IMR-90 (cell line): ENCODE measurements at regions not wholly inside any gene's neighbourhood (a gene's known extent, or its start where the extent isn't known, plus 50 kb on each side); places are given as distances from the start of the nearest gene placed in this dataset.

Source experiments
- ATAC-seq: fragments of 200-7000 bp; cut with Tn5 transposase; 2 replicates; pipeline ENCODE4 v1.9.1; 2020; ENCODE audit warnings: low read depth, mild to moderate bottlenecking, moderate library complexity
- BruUV-seq: library from RNA; stranded (reverse); fragments of 400-500 nt; replicated peaks from 2 replicates; lab custom pipeline; 2021; lab: Mats Ljungman, UMichigan
- CTCF ChIA-PET: fragments of 300-600 bp; formaldehyde crosslinking; extraction: SDS; loops from one replicate; lab custom pipeline; 2021; ENCODE audit warnings: antibody characterized with exemption; lab: Yijun Ruan, JAX
- POLR2A ChIA-PET: fragments of 300-600 bp; sonication (Branson Sonifier 250); formaldehyde crosslinking; loops from one replicate; lab custom pipeline; 2022; ENCODE audit warnings: antibody characterized with exemption; ENCODE audit not compliant: unreplicated experiment; lab: Charles Lee
- DNase-seq: peaks from one replicate; pipeline ENCODE4 v3.0.0; 2013
- H2AFZ ChIP-seq: replicated peaks from 2 replicates; pipeline ENCODE3; 2013; ENCODE audit warnings: low read length, mild to moderate bottlenecking; ENCODE audit not compliant: poor library complexity
- H2AK5ac ChIP-seq: 2 replicates; pipeline ENCODE4 v1.6.1; 2013; ENCODE audit warnings: low read depth, low read length, inconsistent platforms
- H2AK9ac ChIP-seq: replicated peaks from 2 replicates; pipeline ENCODE3; 2013; ENCODE audit warnings: mild to moderate bottlenecking, low read depth, low read length, moderate library complexity; ENCODE audit not compliant: poor library complexity
- H2BK120ac ChIP-seq: 2 replicates; pipeline ENCODE4 v1.6.1; 2013; ENCODE audit warnings: low read depth, low read length, inconsistent platforms
- H2BK15ac ChIP-seq: 3 replicates; pipeline ENCODE4 v1.6.1; 2013; ENCODE audit warnings: low read depth, low read length, inconsistent platforms
- H2BK20ac ChIP-seq: 2 replicates; pipeline ENCODE4 v1.6.1; 2013; ENCODE audit warnings: low read depth, mild to moderate bottlenecking, inconsistent platforms, low read length, moderate library complexity
- H2BK5ac ChIP-seq: 2 replicates; pipeline ENCODE4 v1.6.1; 2013; ENCODE audit warnings: mild to moderate bottlenecking, low read depth, low read length, inconsistent platforms; ENCODE audit not compliant: poor library complexity, severe bottlenecking
- H3K14ac ChIP-seq: replicated peaks from 2 replicates; pipeline ENCODE4 v1.6.1; 2013; ENCODE audit warnings: low read depth, low read length, inconsistent platforms
- H3K18ac ChIP-seq: 2 replicates; pipeline ENCODE4 v1.6.1; 2013; ENCODE audit warnings: low read depth, low read length, control low read depth
- H3K23ac ChIP-seq: 2 replicates; pipeline ENCODE4 v1.6.1; 2013; ENCODE audit warnings: low read depth, low read length, inconsistent platforms
- H3K27ac ChIP-seq: 2 replicates; pipeline ENCODE4 v1.5.1; 2013; ENCODE audit warnings: mild to moderate bottlenecking, control low read depth, low read length; ENCODE audit not compliant: insufficient read depth
- H3K27me3 ChIP-seq: 2 replicates; pipeline ENCODE4 v1.6.1; 2013; ENCODE audit warnings: low read length; ENCODE audit not compliant: control insufficient read depth, insufficient read depth
- H3K36me3 ChIP-seq: 2 replicates; pipeline ENCODE4 v1.6.1; 2013; ENCODE audit warnings: low read length, mixed read lengths; ENCODE audit not compliant: control insufficient read depth, insufficient read depth
- H3K4ac ChIP-seq: 2 replicates; pipeline ENCODE4 v1.6.1; 2013; ENCODE audit warnings: low read depth, low read length, inconsistent platforms
- H3K4me1 ChIP-seq: 2 replicates; pipeline ENCODE4 v1.6.1; 2013; ENCODE audit warnings: low read length, mixed read lengths; ENCODE audit not compliant: control insufficient read depth, insufficient read depth
- H3K4me2 ChIP-seq: 2 replicates; pipeline ENCODE4 v1.6.1; 2013; ENCODE audit warnings: low read depth, mild to moderate bottlenecking, control low read depth, low read length, moderate library complexity
- H3K4me3 ChIP-seq: 2 replicates; pipeline ENCODE4 v1.5.1; 2013; ENCODE audit warnings: low read depth, mild to moderate bottlenecking, control low read depth, low read length, moderate library complexity; ENCODE audit not compliant: insufficient read depth
- H3K56ac ChIP-seq: 2 replicates; pipeline ENCODE4 v1.6.1; 2013; ENCODE audit warnings: low read length, inconsistent platforms; ENCODE audit not compliant: insufficient read depth; ENCODE audit errors: extremely low read depth
- H3K79me1 ChIP-seq, 2 experiments: 2 replicates each; pipeline ENCODE4 v1.6.1; 2013; ENCODE audit warnings: low read length in 2 of 2, inconsistent platforms in 1 of 2, low read depth in 1 of 2
- H3K9ac ChIP-seq: 2 replicates; pipeline ENCODE4 v1.6.1; 2013; ENCODE audit warnings: low read depth, low read length, control low read depth
- H3K9me1 ChIP-seq: 2 replicates; pipeline ENCODE4 v1.6.1; 2013; ENCODE audit warnings: low read length, inconsistent platforms; ENCODE audit not compliant: insufficient read depth
- H3K9me3 ChIP-seq: 2 replicates; pipeline ENCODE4 v1.6.1; 2013; ENCODE audit warnings: low read length; ENCODE audit not compliant: control insufficient read depth, insufficient read depth
- H4K20me1 ChIP-seq: 2 replicates; pipeline ENCODE4 v1.6.1; 2013; ENCODE audit warnings: low read length, inconsistent platforms; ENCODE audit not compliant: insufficient read depth
- H4K5ac ChIP-seq: 2 replicates; pipeline ENCODE4 v1.6.1; 2013; ENCODE audit warnings: mild to moderate bottlenecking, low read depth, low read length, control low read depth
- H4K8ac ChIP-seq, 2 experiments: 2 replicates each; pipeline ENCODE4 v1.6.1; 2013; ENCODE audit warnings: low read depth in 2 of 2, low read length in 2 of 2, control low read depth in 1 of 2, inconsistent platforms in 1 of 2
- H4K91ac ChIP-seq: 2 replicates; pipeline ENCODE4 v1.6.1; 2013; ENCODE audit warnings: low read depth, low read length, inconsistent platforms; ENCODE audit not compliant: insufficient read depth
- MXI1 ChIP-seq: IDR thresholded peaks from 2 replicates; pipeline ENCODE4 v1.6.1; 2012; ENCODE audit warnings: low read depth, mild to moderate bottlenecking, low read length, moderate library complexity, borderline replicate concordance
- RCOR1 ChIP-seq: IDR thresholded peaks from 2 replicates; pipeline ENCODE4 v1.6.1; 2012; ENCODE audit warnings: mild to moderate bottlenecking, low read length, improper control_type of control experiment; ENCODE audit not compliant: insufficient replicate concordance
- WGBS, 2 experiments: methylation state at CpG; one replicate each; pipeline versions ENCODE4 v1.1.5 to v1.1.7; 2013; ENCODE audit warnings: missing lambda C conversion rate in 2 of 2; ENCODE audit not compliant: insufficient read length in 1 of 2; ENCODE audit errors: extremely low coverage in 2 of 2; 5-methylcytosine and 5-hydroxymethylcytosine counted together
- dilution Hi-C: fragments of 300-500 bp; cut with HindIII; formaldehyde crosslinking; loops from one replicate; pipeline ENCODE4 v1.14.3; 2018; ENCODE audit warnings: low sequenced_read_pairs; ENCODE audit not compliant: unreplicated experiment
- in situ Hi-C: fragments of 300-500 bp; cut with MboI; formaldehyde crosslinking; loops from 3 replicates; pipeline ENCODE4 v1.14.3; 2019; ENCODE audit warnings: low sequenced_read_pairs, inconsistent platforms, mixed read lengths
- intact Hi-C: fragments of 100-400 bp; cut with micrococcal nuclease; formaldehyde crosslinking; loops from 2 replicates; pipeline ENCODE4 v1.10.0; 2022
- TF ChIP-seq, protein P1 (sequence below): conservative IDR thresholded peaks from 2 replicates; pipeline ENCODE4 v1.5.1; 2012; ENCODE audit warnings: mild to moderate bottlenecking, low read depth, low read length, improper control_type of control experiment

DNA sequence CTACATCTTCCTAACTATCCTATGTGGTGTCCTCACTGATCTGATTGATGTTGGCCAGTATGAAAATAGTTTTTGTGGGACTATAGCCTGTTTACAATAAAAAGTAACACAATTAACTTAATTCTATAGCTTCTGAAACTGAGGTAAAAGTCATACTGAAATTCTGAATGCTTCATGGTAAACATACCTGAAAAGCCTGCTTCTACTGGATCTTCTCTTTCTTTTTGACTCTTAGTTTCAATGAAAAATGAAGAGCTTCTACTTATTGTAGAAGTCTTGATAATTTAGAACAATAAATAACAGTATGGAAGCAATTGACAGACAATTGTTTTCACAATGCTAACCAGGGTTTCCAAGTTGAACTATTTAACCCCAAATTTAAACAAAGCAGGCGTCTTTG lies 383.9 kb upstream of the MMS22L start:
- TF ChIP-seq RCOR1 (no peak), MXI1 (no peak)
- TF ChIP-seq, protein P1, sequence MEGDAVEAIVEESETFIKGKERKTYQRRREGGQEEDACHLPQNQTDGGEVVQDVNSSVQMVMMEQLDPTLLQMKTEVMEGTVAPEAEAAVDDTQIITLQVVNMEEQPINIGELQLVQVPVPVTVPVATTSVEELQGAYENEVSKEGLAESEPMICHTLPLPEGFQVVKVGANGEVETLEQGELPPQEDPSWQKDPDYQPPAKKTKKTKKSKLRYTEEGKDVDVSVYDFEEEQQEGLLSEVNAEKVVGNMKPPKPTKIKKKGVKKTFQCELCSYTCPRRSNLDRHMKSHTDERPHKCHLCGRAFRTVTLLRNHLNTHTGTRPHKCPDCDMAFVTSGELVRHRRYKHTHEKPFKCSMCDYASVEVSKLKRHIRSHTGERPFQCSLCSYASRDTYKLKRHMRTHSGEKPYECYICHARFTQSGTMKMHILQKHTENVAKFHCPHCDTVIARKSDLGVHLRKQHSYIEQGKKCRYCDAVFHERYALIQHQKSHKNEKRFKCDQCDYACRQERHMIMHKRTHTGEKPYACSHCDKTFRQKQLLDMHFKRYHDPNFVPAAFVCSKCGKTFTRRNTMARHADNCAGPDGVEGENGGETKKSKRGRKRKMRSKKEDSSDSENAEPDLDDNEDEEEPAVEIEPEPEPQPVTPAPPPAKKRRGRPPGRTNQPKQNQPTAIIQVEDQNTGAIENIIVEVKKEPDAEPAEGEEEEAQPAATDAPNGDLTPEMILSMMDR: no peak
- no peaks in the 10 kb centered on the region for H3K79me1 ChIP-seq
- no peak overlapping the region for H2BK20ac ChIP-seq
- H2AFZ ChIP-seq: no peak overlapping the region
- in situ Hi-C loops: no loop called here
- POLR2A ChIA-PET: no interaction called here
- H4K8ac ChIP-seq: no peak overlapping the region
- H3K9me1 ChIP-seq: no peaks in the 10 kb centered on the region
- CTCF ChIA-PET: no interaction called here
- no peak overlapping the region for H3K4me3 ChIP-seq
- no peak overlapping the region for H4K5ac ChIP-seq
- H2BK15ac ChIP-seq: no peak overlapping the region
- H3K4me1 ChIP-seq: peaks cover 5% of the 10 kb centered on the region; the same call in 1 of the 2 replicates
- no peak overlapping the region for H2BK120ac ChIP-seq
- DNase-seq (no peak), ATAC-seq (no peak)
- no peaks in the 10 kb centered on the region for H3K27me3 ChIP-seq
- H3K9me3 ChIP-seq: no peaks in the 10 kb centered on the region
- H4K20me1 ChIP-seq: no peaks in the 10 kb centered on the region
- BruUV-seq: no TSS peak
- no peak overlapping the region for H3K9ac ChIP-seq
- H3K4ac ChIP-seq: no peak overlapping the region
- no peak overlapping the region for H2BK5ac ChIP-seq
- no peak overlapping the region for H3K56ac ChIP-seq
- no peak overlapping the region for H2AK9ac ChIP-seq
- no peak overlapping the region for H3K23ac ChIP-seq
- H3K14ac ChIP-seq: no peak overlapping the region
- WGBS, 2 experiments: no CpG with 5 or more reads among the region's 1 CpG
- no peaks in the 10 kb centered on the region for H3K36me3 ChIP-seq
- no peak overlapping the region for H4K91ac ChIP-seq
- dilution Hi-C loops: no loop called here
- no peak overlapping the region for H3K27ac ChIP-seq
- H3K4me2 ChIP-seq: no peak overlapping the region
- H2AK5ac ChIP-seq: no peak overlapping the region
- H3K18ac ChIP-seq: no peak overlapping the region
- intact Hi-C loops: no loop called here
